ENCODE measurements at regions not wholly inside any gene's neighbourhood (a gene's known extent, or its start where the extent isn't known, plus 50 kb on each side); places are given as distances from the start of the nearest gene placed in this dataset.
"Not testable (repeated sequence)": the region's sequence is repeated elsewhere in the genome, so short reads cannot be mapped to it uniquely, and the experiment has no call there.

GRCh38 chr4:100023800-100024199, 73.7 kb upstream of the H2AZ1 start:
- no peak for DNase-seq

- no peak for DNase-seq
Measured at GRCh38 chr4:100022792-100023222, 72.7 kb upstream of the H2AZ1 start.

DNA sequence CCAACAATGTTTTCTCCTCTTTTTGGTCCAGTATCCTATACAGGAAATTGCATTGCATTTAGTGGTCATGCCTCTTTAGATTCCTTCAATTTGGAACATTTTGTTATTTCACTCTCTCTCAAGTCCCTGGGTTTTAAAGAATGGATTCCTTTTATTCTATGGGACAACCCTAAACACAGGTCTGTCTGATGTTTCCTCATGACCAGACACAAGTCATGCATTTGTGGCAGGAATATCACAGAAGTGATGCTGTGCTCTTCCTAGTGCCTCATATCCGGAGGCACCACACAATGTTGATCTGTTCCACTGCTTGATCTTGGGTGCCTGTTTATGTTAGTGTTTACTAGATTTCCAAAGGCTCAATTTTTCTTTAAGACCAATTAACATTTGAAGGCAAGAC, 69.7 kb upstream of the H2AZ1 start:
- DNase-seq = no peak

DNA sequence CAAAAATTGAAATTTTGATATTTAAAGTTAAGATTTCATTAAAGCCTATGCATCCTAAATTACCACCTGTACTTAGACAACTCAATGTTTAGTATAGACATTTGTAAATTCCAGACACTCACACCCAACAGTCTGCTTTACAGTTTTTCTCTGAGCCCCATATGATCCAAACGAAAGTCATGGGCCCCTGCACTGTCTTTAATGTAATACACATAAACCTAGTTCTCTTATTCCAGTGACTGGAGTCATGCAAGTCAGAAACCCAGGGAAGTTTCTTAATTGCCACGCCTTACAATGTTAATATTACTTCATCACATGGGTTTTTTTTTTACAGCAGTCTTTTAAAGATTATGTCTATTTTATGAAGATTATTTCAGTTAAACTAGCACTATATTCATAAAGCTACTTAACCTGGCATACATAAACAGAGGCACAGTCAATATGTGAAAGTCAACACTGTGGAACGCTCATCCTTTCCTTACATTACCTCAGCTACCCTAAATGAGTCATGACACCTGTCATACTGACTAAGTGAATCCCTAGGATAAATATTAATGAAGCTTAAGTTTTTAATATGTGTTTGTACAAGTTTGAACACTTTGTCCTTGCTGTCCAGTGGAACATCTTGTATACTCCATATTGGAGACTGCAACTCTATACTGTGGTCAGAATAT, 67.7 kb upstream of the H2AZ1 start:
- DNase-seq = no peak

DNA sequence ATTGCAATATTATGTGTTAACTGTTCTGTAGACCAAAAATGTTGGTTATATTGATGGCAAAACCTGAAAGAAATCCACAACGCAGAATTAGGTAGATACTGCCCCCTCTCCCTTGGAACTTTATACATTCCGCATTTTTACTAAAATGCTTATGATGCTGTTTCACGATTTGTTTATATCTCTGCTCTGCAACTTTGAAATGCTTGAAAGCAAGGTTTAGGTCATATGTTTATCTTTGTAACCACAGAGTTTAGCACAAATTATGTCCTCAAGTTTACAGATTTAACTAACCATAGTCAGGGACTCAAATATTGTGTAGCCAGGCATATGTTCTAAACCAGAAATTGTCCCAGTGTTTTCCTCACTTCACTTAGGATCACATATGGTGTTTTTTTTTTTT, 66.1 kb upstream of the H2AZ1 start:
- no peak for DNase-seq

GRCh38 chr4:100014616-100015015, 64.5 kb upstream of the H2AZ1 start:
- no peak for DNase-seq

GRCh38 chr4:100009490-100009889, 59.4 kb upstream of the H2AZ1 start:
- DNase-seq = no peak

DNA sequence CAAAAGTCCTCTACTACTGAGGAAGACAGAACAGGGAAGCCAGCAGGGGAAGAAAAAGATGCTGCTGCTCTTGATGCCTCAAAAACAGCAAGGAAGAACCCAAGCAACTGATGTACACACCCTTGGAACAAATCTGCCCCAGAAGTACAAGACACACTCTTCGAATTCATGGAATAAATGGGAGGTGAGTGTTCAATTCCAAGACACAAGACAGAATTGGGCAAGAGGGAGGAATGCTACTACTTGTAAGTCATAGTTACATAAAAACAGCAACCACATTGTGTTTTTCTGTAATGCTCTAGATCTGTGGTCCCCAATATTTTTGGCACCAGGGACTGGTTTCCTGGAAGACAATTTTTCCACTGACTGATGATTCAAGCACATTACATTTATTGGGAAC, 58.0 kb upstream of the H2AZ1 start:
- no peak for DNase-seq

GRCh38 chr4:100006161-100006560, 56.1 kb upstream of the H2AZ1 start:
- DNase-seq = not testable (repeated sequence)
